NCI-H748 (cell line): ENCODE measurements at regions not wholly inside any gene's neighbourhood (a gene's known extent, or its start where the extent isn't known, plus 50 kb on each side); places are given as distances from the start of the nearest gene placed in this dataset.
"Not testable (repeated sequence)": the region's sequence is repeated elsewhere in the genome, so short reads cannot be mapped to it uniquely, and the experiment has no call there.

Source experiments
- DNase-seq: peaks from one replicate; lab custom pipeline; 2025; ENCODE audit not compliant: unreplicated experiment; lab: John Stamatoyannopoulos, UW

DNA sequence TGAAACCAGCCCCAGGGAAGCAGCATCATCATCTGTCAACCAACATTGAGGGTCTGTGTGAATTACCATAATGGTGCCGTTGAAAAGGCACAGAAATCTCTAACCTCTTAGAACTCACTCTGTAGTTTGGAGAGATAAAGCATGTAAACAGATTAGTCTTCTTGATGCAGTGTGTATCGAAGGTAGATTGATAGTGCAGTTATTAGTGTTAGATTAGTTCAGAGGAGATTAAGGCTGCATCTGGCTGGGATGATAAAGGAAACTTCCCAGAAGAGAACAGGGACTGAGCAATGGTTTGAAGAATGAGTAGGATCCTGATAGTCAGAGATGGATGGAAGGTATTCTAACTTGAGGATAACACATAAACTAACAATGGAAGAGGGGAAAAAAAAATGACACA is 651.5 kb downstream of the TLE1 start:
- DNase-seq = no peak

DNA sequence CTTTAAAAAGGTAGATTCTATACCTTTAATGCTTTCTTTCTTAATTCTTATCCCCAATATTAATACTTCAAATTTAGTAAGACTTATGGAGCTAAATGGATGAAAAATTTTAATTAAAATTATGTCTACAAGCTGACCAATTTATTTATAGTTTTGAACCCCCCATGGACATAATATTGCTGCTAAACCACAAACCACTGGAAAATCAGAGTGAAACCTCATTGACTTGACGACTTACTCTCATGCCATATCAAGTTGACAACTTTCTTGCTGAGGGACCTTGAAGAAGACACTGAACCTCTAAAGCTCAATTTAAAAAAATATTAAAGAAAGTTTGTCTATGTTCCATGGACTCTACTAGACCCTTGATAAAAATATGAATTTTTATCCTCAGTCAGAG is 653.7 kb downstream of the TLE1 start:
- DNase-seq = no peak

DNA sequence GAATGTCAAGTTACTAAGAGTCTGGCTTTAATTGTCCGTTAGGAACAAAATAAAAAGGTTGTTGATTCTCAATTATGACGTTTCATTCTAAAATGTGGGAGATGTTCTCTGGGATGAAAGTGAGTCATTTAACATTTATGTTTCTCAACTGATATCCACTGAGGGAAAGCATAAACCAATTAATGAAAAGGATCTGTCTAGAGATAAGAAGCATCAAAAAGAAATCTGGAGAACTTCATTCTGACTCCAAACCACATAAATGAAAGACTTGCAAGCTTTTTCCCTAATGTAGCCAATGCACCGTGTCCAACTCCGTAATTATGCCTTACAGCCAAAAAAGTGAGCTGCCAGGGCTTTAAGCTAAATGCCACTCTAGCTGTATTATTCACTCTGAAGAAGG is 654.2 kb downstream of the TLE1 start:
- no peak for DNase-seq

- no peak for DNase-seq
Measured at GRCh38 chr9:81032831-81033230, 656.5 kb downstream of the TLE1 start.

DNA sequence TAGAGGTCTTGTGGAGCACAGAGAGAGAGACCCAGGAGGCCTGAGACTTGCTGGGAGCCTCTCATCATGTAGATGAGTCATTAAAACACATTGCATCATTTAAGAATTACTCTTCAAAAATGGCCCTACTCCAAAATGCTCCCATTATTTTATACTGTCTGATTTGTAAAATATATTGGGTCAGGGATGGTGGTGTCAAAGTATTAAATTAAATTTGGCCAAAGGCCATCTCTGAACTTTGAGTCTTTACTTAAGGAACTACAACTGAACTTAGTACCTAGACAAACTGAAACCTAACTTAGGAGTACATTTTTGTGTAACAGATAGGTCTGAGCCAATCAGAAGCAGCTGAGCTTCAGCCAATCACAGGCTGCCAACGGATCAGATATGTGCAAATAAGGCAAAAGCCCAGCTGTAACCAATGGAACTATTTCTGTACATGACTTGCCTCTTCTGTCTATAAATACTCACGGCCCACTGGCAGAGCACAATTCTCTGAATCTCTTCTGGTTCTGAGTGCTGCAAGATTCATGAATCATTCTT is 657.2 kb downstream of the TLE1 start:
- DNase-seq = no peak

GRCh38 chr9:81031422-81032029 is 657.8 kb downstream of the TLE1 start:
- no peak for DNase-seq

- DNase-seq = no peak
Measured at GRCh38 chr9:81030027-81030426, 659.3 kb downstream of the TLE1 start.

DNA sequence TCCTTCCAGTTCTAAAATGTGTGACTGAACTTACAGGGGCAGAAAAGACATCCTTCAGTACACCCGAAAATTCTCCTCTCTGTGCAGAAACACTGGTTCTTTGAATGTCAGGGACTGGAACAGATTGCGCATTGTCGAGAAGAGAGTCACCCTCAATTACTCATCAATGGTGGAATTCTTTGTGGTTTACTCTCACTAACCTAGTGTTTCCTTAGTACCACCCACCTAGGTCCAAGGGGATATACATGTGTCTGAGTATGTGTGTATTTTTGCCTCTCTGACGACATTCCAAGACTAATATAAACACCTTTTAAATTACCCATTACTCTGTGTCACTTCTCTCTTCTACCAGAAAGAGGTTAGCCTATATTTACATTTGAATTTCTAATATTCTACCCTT is 660.8 kb downstream of the TLE1 start:
- DNase-seq = no peak

- DNase-seq = no peak
Measured at GRCh38 chr9:81022177-81022576, 667.2 kb downstream of the TLE1 start.

GRCh38 chr9:81014945-81015344 is 674.4 kb downstream of the TLE1 start:
- DNase-seq = not testable (repeated sequence)

DNA sequence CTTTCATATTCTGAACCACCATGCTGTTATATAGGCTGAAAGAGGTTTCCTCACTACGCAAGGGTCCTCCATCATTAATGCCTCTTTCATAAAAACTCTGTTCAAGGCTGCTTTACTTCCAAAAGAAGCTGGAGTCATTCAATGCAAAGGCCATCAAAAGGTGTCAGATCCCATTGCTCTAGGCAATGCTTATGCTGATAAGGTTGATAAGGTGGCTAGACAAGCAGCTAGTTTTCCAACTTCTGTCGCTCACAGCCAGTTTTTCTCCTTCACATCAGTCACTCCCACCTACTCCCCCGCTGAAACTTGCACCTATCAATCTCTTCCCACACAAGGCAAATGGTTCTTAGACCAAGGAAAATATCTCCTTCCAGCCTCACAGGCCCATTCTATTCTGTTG is 676.2 kb downstream of the TLE1 start:
- not testable (repeated sequence) for DNase-seq

DNA sequence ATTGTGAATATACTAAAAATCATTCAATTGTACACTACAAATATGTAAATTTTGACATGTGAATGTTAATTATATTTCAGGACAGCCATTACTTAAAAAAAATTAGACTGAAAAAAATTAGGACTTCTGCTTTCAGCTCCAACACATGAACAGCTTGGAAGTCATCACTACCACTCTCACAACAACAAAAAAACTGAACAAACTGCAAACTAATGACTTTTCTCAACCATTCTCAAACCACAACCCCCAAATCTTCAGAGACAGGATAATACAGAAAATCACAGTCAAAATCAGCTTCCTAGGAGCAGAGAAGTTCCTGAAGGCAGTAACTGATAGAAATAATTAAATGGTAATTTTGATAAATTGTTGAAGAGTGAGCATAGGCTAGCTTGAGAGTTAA is 686.4 kb downstream of the TLE1 start:
- no peak for DNase-seq

GRCh38 chr9:81002242-81002641 is 687.1 kb downstream of the TLE1 start:
- no peak for DNase-seq

- no peak for DNase-seq
Measured at GRCh38 chr9:80995759-80996158, 693.6 kb downstream of the TLE1 start.

DNA sequence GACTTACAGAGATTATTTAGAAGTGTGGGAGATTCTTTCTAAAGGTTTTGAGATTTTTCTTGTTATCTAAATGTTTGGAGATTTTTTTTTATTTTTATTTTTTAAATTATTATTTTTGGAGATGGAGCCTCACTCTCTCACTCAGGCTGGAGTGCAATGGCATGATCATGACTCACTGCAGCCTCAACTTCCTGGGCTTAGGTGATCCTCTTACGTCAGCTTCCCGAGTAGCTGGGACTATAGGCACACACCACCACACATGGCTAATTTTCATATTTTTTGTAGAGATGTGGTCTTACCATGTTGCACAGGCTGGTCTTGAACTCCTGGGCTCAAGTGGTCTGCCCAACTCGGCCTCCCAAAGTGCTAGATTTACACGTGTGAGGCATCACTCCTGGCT is 694.5 kb downstream of the TLE1 start:
- DNase-seq = no peak

- not testable (repeated sequence) for DNase-seq
Measured at GRCh38 chr9:80985595-80985994, 703.8 kb downstream of the TLE1 start.

GRCh38 chr9:80976403-80976802 is 712.9 kb downstream of the TLE1 start:
- no peak for DNase-seq

DNA sequence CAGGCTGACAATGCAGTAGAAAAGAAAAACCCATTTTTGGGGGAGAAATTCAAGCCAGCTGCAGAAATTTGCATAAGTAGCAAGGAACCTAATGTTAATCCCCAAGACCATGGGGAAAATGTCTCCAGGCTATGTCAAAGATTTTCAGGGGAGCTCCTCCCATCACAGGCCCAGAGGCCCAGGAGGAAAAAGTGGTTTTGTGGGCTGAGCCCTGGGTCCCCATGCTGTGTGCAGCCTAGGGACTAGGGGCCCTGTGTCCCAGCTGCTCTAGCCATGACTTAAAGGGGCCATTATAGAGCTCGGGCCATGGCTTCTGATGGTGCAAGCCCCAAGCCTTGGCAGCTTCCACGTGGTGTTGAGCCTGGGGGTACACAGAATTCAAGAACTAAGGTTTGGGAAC is 719.0 kb downstream of the TLE1 start:
- DNase-seq = not testable (repeated sequence)

DNA sequence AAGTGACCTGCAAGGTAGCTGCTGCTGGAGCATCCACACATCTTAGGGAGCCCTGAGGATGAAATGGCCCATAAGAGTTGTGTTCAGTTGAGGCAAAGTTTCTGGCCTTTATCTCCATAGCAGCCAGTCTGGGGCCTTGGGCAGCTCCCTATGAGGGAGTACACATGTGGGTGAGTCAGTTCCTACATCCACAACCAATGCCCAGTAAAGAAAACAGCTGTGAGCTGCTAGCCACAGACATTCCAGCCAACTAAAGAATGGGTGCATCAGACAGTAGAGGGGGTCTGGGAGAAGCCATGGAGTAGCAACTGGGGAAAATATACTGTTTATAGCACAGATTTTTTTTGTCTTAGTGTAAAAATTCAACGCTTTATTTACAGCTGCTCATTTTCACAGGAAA is 720.7 kb downstream of the TLE1 start:
- no peak for DNase-seq

- DNase-seq = no peak
Measured at GRCh38 chr9:80964914-80965313, 724.4 kb downstream of the TLE1 start.

DNA sequence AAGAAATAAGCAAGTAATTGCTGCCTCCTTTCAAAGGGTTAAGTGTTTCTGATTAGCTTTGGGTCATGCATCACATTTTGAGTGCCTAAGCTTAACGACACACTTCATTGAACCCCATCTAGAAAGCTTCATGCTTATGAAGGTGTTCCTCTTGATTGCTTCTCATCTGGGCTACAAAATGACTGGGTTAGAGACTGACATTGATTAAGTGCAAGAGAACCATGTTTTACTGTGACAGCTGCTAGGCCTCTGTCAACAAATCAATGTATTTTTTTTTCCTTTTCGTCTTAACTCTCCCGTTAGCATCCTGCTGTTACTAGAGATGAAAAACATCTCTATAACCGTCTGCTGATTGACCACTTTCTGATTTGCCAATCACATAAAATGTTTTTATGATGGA is 725.0 kb downstream of the TLE1 start:
- no peak for DNase-seq

- no peak for DNase-seq
Measured at GRCh38 chr9:80957801-80958200, 731.5 kb downstream of the TLE1 start.

DNA sequence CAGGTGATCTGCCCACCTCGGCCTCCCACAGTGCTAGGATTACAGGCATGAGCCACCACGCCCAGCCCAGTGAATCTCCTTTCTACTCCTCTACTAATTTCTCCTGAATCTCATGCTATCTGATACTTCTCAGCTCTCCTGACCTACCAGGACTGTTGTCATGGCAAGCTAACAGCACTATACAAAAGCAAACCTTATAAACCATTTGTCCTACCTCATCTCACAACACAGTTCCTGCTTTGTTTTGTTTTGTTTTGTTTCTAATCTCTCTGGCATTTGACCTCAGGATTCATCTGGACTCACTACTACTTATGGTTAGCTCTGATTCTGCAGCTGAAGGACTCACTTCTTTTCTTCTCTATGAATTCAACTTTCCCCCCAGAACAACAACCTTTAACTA is 734.8 kb downstream of the TLE1 start:
- DNase-seq = peak; percentile 16
